NB4 (cell line): ENCODE measurements at regions not wholly inside any gene's neighbourhood (a gene's known extent, or its start where the extent isn't known, plus 50 kb on each side); places are given as distances from the start of the nearest gene placed in this dataset.

Experiments used
- CTCF ChIP-seq: IDR thresholded peaks from one replicate; pipeline ENCODE4 v1.5.1; 2012; ENCODE audit warnings: low read depth, low read length
- MAX ChIP-seq: IDR thresholded peaks from 2 replicates; pipeline ENCODE4 v1.6.1; 2011; ENCODE audit warnings: low read depth, low read length
- POLR2A ChIP-seq: IDR thresholded peaks from 2 replicates; pipeline ENCODE4 v1.6.1; 2011; ENCODE audit warnings: mild to moderate bottlenecking; ENCODE audit not compliant: insufficient read length; ENCODE audit errors: extremely low read depth

- TF ChIP-seq POLR2A (no peak), CTCF (no peak), MAX (no peak)
These were observed 279.5 kb upstream of the AUTS2 start for GRCh38 chr7:69318794-69319193.
